Fibroblast of upper back skin (primary cell): ENCODE measurements at regions not wholly inside any gene's neighbourhood (a gene's known extent, or its start where the extent isn't known, plus 50 kb on each side); places are given as distances from the start of the nearest gene placed in this dataset.
A peak's percentile ranks its signal among the peaks of the same experiment; 100 is the strongest.

Source experiments
- DNase-seq: peaks from one replicate; pipeline ENCODE4 v3.0.0-alpha.2; 2013

DNA sequence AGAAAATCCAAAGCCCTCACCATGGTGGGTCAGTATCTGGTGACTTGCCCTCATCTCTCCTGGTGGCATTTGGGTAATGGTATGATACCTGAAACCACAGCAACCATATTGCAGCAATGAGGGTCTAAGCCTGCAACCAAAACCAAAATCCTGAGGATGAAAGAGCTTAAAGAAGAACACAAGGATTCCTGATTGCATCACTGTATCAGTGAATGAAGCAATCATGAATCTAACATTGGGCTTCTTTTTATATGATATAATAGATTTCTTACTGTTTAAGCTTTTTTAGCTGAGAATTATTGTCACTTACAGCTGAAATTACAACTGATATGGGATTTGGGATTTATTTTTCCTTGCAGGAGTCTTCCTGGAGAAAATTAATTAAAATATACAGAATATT lies 269.9 kb downstream of the MEF2C start:
- no peak for DNase-seq

- DNase-seq, result no peak
Measured at GRCh38 chr5:88610586-88610985, 272.4 kb downstream of the MEF2C start.

DNA sequence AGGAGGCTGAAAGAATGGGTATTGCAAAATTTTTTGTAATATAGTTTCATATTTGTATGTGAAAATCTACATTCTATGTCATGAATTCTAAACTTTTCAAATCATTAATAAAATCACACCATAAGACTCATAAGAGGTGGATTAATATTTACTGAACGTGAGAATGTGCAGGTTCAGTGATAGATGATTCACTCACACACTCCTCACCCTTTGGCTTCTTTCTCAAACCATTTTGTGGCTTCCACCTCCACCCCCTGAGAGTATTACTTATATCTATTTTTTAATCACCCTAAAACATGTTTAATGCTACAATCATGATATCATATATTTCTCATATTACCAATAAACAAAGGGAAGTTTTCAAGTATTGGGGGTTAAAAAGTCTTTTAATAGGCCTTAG lies 275.5 kb downstream of the MEF2C start:
- no peak for DNase-seq

- DNase-seq, result no peak
Measured at GRCh38 chr5:88606626-88607025, 276.4 kb downstream of the MEF2C start.

GRCh38 chr5:88606173-88606572 lies 276.8 kb downstream of the MEF2C start:
- no peak for DNase-seq

DNA sequence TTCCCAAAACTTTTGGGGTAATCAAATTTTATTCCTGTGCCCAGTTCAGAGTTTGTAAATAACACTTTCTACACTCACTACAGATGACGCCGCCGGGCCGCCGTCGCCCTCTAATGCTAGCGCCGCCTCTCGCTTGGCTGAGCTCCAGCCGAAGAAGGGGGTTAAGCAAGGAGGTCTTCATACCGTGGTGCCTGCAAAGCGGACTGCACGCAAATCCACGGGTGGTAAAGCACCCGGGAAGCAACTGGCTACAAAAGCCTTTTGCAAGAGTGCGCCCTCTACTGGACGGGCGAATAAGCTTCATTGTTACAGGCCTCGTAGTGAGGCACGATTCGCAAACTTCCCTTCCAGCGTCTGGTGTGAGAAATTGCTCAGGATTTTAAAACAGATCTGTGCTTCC lies 280.4 kb downstream of the MEF2C start:
- DNase-seq, result no peak

DNA sequence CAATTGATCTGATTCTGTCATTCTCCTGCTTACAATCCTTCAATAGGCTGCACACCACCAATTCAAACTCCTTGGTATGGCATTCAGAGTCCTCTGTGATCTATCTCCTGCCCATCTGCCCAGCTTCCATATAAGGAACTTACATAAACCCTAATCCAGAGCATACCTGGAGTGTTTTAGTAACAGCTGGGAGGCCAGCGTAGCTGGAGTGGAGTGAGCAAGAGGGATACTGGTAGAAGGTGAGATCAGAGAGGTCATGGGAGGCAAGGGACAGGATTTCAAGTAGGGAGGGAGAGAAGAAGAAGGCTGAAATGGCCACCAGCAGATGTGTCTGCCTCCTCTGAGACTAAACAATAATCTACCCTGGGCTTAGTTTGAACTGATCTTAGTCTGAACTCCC lies 288.5 kb downstream of the MEF2C start:
- DNase-seq, result no peak

GRCh38 chr5:88588609-88589008 lies 294.4 kb downstream of the MEF2C start:
- no peak for DNase-seq

- DNase-seq, result no peak
Measured at GRCh38 chr5:88583471-88583870, 299.5 kb downstream of the MEF2C start.

DNA sequence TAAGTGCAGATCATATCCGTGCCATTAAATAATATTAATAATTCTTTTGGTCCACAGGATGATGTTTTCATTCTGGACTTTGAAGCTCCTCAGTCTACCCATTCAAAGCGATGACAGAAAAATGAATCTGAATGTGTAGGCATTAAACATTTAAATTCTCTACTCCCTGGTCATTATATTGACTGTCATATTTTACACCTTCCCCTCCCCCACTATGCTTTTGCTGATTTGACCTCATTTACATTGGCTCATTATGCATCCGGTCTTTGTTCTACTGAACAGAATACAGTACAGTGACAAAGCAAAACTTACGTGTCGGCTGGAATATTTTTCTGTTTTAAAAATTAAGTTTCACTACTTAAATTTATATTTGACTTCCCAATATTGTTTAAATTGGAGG lies 289.7 kb upstream of the TMEM161B start:
- no peak for DNase-seq

- no peak for DNase-seq
Measured at GRCh38 chr5:88557881-88558280, 289.2 kb upstream of the TMEM161B start.

DNA sequence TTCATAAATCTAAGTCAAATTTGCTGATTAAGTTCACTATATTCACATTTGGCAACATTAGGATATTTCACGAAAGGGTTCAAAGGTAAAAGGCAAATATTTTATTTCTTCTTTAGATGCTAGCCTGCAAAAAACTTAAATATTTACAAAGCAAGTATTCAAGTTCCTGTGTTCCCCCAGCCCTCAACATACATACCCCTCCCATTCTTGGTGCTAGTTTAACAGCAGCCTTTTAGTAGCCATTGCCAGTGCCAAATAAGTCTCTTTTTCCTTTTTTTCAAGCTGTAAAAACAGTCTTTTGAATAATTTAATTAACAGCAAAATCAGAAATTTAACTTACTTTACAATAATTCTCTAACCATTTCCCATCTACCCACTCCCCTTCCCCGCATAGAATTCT lies 288.5 kb upstream of the TMEM161B start:
- no peak for DNase-seq

DNA sequence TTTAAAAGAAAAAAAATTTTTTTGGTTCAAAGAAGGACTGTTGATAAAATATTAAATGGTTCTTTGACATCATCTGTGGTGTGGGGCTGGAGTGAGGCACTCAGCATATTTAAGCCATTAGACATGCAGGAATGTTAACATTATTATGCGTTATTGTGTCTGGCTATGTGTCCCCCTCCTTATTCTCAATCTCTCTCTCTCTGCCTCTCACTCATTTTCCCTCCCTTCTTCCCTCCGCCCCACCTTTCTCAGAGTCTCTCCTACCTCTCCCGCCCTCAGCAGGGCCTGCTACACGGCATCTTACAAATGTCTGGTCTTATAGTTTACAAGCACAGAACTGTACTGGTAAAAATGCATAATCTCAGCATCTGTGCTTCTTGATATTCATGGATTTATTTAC lies 287.8 kb upstream of the TMEM161B start:
- DNase-seq, result peak; percentile 0

DNA sequence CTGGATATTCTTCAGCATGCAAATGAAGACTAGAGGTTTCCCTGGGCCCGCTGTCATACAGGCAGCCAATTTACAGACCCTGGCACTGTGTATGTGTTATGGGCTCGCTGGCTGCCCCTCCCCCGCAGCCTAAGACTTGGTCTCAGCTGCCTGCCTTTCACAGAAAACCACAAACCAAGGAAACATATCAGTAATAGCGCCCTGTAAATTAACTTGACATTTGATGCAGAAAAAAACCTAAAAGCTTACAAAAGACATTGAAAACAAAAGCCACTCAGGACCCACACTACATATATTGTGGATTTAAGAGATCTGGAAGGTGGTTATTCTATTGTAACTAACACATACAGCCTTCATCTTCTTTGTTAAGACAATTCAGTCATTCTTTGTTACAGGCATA lies 287.0 kb upstream of the TMEM161B start:
- DNase-seq, result no peak

DNA sequence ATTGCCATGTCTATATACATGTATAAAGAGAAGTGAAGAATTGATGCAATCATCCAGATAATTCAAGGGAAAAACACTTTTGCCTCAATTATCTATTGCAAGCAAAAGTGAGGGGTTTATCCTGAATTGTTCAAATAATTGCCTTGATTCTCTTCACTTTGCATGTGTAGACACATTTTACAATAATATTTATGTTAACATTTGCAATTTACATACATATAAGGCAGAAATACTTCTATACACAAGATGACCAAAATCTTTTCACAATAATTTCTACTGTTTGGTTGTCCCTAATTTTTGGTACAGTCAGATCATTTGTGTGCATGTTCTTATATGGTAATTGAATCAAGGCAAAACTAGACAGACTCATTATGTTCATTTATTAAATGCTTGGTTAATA lies 285.3 kb upstream of the TMEM161B start:
- DNase-seq, result no peak

DNA sequence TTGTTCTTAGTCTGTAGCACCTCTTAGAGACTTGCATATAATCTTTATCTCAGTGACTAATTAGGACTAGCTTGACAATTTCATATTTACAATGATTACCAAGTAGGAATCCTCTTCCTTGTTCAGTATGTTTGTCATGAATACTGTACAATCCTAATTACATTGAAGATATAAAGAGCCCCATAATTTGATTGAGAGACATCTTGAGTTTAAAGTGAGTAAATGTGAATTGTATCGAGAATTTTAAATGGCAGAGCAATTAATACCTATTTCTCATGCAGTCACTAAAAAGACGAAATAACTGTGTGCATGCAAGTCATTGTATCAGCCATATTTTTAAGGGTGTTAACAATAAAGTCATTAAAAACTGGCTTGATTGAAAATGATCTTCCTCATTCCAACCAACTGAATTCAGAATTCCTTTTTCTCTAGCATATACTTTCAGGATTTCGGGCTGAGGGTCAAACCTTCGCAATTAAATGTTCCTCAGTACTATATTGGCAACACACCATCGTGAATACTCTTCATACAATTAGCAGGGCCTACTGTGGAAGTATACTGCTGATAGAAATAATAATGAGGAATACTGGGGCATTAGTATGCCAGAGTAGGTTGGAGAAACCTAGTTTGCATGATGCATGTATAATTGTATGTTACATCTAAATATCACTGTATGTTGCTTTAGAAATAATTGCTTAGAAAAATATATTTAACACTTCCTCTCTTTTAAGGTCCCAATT lies 284.7 kb upstream of the TMEM161B start:
- no peak for DNase-seq

DNA sequence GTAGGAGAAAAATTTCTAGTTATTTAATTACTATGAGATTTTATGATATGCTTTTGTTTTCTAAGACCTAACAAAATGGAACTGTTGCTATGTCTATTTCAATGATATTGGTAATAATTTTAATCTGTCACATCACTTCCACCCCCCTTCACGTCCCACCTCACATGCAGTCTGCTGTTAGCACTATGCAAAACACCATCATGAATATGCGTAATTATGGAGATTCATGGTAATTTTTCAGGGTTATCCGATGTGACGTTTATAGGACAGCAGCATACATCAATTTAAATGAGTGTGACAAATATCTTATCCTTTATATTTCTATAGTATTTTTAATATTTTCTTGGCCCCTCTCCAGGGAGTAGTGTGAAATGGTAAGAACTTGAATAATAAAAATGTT lies 283.8 kb upstream of the TMEM161B start:
- DNase-seq, result no peak

DNA sequence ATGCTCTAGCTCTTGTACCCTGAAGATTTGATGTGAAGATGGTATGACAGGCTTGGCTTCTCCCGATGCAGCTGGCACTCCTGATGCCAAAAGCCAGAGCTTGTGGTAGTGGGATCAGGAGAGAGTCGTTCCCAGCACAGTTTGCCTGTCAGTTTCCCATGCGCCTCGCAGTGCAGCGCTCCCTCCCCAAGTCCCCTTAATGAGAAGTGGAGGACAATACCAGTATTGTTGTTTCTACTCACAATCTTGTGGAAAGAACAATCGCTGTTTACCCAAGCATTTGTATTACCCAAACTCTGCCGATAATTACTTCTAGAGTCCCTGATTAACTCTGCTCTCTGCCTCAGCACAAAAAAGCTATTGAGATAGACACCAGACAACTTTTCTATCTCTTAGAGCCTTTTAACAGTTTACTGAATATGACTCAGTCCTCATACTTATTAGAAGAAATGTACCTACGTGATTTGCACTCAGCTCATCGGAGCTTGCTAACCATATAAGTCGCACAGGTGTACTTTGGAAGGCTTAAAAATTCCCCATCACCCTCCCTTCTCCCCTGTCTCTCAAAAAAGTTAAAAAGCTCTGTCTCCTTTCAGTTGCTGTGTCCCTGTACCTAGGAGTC lies 283.2 kb upstream of the TMEM161B start:
- DNase-seq, result no peak

DNA sequence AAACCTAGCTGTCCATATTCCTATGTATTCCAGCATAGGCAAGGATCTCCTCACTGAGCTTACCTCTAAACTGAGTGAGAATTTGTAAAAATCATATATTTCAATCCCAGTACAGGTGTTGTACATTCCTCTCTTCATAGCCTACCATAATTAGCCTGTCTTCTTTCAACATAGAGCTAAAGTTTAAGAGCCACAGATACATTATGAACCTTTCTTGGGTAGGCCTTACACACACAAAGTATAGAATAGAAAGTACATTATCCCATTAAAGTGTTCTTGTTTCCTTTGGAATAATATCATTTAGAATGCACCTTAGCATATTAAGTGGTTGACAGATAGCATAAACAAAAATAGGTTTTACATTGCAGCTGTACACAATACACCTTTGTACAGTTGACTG lies 282.1 kb upstream of the TMEM161B start:
- DNase-seq, result no peak

DNA sequence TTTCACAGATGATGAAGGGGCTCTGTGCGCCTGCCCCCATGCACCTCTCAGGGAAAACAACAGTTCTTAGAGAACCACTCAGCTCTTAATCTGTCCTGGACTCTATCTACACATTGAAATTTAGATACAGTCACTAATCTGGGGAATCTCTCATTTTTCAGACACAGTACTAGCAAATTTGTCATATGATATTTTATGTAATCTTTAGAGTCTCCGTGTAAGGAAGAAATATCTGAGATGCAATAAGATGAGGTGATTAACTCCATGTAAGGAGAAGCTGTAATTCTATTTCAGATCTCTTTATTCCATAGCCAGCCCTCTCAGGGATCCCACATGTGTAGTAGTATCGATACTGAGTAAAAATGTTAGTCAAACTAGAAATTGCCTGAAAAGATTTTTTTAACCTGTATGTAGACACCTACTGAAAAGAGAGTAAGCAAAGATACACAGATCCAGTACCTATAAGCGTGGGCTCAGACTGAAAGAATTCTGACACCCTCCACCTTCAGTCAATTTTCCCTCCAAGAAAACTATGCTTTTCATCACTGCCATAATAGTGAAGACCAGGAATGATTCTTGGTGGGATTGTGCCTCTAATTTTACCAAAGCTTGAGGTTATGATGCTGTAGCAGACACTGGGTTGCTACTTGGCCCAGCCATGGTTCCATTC lies 279.6 kb upstream of the TMEM161B start:
- no peak for DNase-seq

GRCh38 chr5:88545338-88545737 lies 276.7 kb upstream of the TMEM161B start:
- DNase-seq, result no peak

- no peak for DNase-seq
Measured at GRCh38 chr5:88544671-88545070, 276.0 kb upstream of the TMEM161B start.

DNA sequence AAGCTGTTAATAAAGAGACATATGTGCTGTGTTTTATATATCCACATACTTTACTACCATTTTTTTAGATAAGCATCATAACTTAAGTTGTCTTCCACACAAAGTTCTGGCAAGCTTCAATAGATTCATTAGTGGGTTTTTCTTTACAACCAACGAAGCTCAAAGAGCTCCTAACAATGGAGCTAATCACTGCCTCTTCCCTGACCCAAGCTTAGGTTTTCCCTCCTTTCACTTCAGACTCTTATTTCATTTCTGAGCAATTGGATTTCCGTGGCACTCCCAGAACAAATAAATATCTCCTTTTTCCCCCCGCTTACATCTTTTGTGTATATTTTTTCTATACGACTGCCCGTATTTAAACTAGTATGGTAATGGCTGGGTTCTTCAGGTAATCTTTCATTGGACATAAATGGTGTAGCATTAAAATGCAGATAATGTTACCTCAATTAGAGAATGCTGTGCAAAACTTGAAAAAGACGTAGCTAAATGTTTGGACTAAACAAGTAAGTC lies 275.5 kb upstream of the TMEM161B start:
- DNase-seq, result no peak

GRCh38 chr5:88542786-88543185 lies 274.1 kb upstream of the TMEM161B start:
- DNase-seq, result no peak
